Motor neuron (in vitro differentiated cells): ENCODE measurements at regions not wholly inside any gene's neighbourhood (a gene's known extent, or its start where the extent isn't known, plus 50 kb on each side); places are given as distances from the start of the nearest gene placed in this dataset.

Experiments used
- ATAC-seq, 8 experiments: fragments of 200-7000 bp; cut with Tn5 transposase; replicated peaks in 6 of 8; 2 replicates each; pipeline ENCODE4 v1.8.0; 2021; ENCODE audit warnings: mild to moderate bottlenecking in 8 of 8, moderate library complexity in 8 of 8
- H3K27ac ChIP-seq, 2 donors: fragments of 250-450 bp; sonication (Bioruptor Pico); 2 replicates each; pipeline ENCODE4 v1.9.0; 2021; ENCODE audit warnings: antibody characterized with exemption in 2 of 2, mild to moderate bottlenecking in 2 of 2, moderate library complexity in 1 of 2
- H3K4me1 ChIP-seq, 2 donors: fragments of 250-450 bp; sonication (Bioruptor Pico); replicated peaks in 1 of 2; 2 replicates each; pipeline ENCODE4 v1.6.1; 2021; ENCODE audit warnings: antibody characterized with exemption in 2 of 2, mild to moderate bottlenecking in 2 of 2, moderate library complexity in 1 of 2
- H3K4me3 ChIP-seq, 5 donors: fragments of 250-450 bp; sonication (Bioruptor Pico); 2 replicates each; pipeline ENCODE4 v1.9.0; 2021; ENCODE audit warnings: antibody characterized with exemption in 5 of 5, mild to moderate bottlenecking in 5 of 5, moderate library complexity in 4 of 5
- WGBS, 10 experiments: fragments of 450-650 bp; shearing (Covaris generic); methylation state at CpG; one replicate each; pipeline ENCODE4 v1.0.0; 2022; 5-methylcytosine and 5-hydroxymethylcytosine counted together
- in situ Hi-C, 9 experiments: fragments of 400-800 bp; cut with MboI; loops; one replicate each; pipeline ENCODE4 v1.15.0; 2021; ENCODE audit warnings: low sequenced_read_pairs in 9 of 9, low pct_unique_long_range_greater_than_20kb in 2 of 9; ENCODE audit not compliant: unreplicated experiment in 9 of 9

- no peak overlapping the region for H3K4me3 ChIP-seq
- WGBS, 10 experiments, result 0 to 83% (median 4%) methylated on average over 1 to 10 of the region's 14 CpGs; no CpG with 5 or more reads in 1 of the 10 experiments
- in situ Hi-C loops, result no loop called here
- H3K27ac ChIP-seq, result no peak overlapping the region
- no peak for ATAC-seq
- peaks cover 0 to 2% of the 10 kb centered on the region in 2 donors for H3K4me1 ChIP-seq
Measured at GRCh38 chr22:46068593-46069491, 81.5 kb upstream of the PPARA start.

GRCh38 chr22:46069521-46070214 lies 80.7 kb upstream of the PPARA start:
- 0 to 54% (median 4%) methylated on average over 1 to 7 of the region's 24 CpGs; no CpG with 5 or more reads in 3 of the 10 experiments for WGBS, 10 experiments
- peak in 3 of 8 experiments; percentile 0 to 38 (median 4) for ATAC-seq
- Histone ChIP-seq H3K4me1 (peaks cover 0 to 2% of the 10 kb centered on the region in 2 donors), H3K27ac (no peak overlapping the region), H3K4me3 (peak overlapping the region in 2 of 5 donors; percentile 39)
- in situ Hi-C loops, result no loop called here

- peaks cover 0 to 2% of the 10 kb centered on the region in 2 donors for H3K4me1 ChIP-seq
- peak in 4 of 8 experiments; percentile 3 to 27 (median 6) for ATAC-seq
- in situ Hi-C loops, result no loop called here
- peak overlapping the region in 4 of 5 donors; percentile 26 to 60 (median 39) for H3K4me3 ChIP-seq
- WGBS, 10 experiments, result 0% methylated on average over 2 of the region's 57 CpGs; no CpG with 5 or more reads in 9 of the 10 experiments
- H3K27ac ChIP-seq, result no peak overlapping the region
Measured at GRCh38 chr22:46070215-46070802, 80.0 kb upstream of the PPARA start.

DNA sequence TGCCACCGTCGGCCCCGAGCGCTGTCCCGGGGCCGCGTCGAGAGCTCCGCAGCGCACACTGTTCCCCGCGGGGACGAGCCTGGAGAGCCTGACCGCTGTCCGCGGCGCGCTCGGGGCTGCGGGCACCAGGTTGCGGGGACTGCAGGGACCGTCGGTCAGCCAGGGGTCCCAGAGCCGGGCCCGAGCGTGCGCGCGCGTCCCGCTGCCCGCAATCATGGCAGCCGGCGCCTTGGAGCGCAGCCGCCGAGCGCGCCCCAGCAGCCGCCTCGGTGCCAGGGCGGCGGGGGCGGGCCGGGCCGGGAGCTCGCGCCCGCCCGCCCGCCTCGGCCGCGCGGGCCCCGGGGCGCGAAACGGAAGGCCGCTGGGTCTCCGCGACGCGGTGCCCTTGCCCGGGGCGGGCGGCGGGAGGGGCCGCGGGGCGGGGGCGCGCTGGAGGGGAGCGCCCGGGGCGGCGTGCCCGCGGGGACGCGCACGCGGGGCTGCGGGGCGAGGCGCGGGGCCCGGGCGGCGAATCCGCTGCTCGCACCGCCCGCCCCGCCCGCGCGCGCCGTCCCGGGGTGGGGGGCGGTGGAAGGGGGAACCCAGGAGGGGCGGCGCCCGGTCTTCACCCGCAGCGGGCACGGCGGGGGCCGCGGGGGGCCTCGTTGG lies 79.4 kb upstream of the PPARA start:
- 0 to 2% (median 0%) methylated on average over 2 to 12 of the region's 112 CpGs; no CpG with 5 or more reads in 7 of the 10 experiments for WGBS, 10 experiments
- Histone ChIP-seq H3K4me3 (peak overlapping the region; percentile 1 to 60 (median 39)), H3K27ac (no peak overlapping the region), H3K4me1 (peaks cover 0 to 2% of the 10 kb centered on the region in 2 donors)
- in situ Hi-C loops, result no loop called here
- peak; percentile 6 to 68 (median 29) for ATAC-seq

DNA sequence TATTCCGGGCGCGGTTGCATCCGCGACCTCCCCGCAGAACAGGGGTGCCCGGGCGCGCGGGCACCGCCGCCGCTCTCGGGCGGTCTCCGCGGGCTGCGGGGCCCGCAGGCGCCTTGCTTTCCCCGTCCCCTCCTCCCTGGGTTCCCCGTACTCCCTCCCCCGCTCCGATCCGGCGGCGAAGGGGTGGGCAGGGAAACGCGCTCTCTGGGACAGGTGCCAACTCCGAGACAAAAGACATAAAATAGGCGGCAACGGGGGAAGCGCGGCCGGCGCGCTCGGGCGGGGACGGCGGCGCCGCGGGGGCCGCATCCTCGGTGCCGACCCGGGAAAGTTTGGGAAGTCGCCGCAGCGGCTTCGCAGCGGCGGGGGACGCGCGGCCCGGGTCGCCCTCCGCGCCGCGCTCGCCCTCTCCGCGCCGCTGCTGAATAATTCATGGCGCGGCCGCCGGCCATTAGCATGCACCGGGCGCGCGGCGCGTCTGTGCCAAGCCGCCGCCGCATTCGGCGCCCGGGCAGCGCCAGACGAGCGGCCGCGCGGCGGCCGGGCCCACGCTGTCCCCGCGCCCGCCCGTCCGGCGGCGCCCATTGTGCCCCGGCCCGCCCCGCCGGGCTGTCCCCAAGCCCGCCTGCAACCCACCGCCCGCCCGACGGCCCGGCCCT lies 78.7 kb upstream of the PPARA start:
- peak; percentile 17 to 62 (median 32) for ATAC-seq
- Histone ChIP-seq H3K4me1 (peaks cover 0 to 2% of the 10 kb centered on the region in 2 donors), H3K27ac (no peak overlapping the region), H3K4me3 (peak overlapping the region in 4 of 5 donors; percentile 26 to 60 (median 39))
- in situ Hi-C loops, result no loop called here
- WGBS, 10 experiments, result 0% methylated on average over 1 of the region's 109 CpGs; no CpG with 5 or more reads in 9 of the 10 experiments

- H3K27ac ChIP-seq, result no peak overlapping the region
- H3K4me1 ChIP-seq, result peaks cover 0 to 2% of the 10 kb centered on the region in 2 donors
- WGBS, 10 experiments, result 0 to 20% (median 0%) methylated on average over 2 to 24 of the region's 81 CpGs; no CpG with 5 or more reads in 2 of the 10 experiments
Measured at GRCh38 chr22:46072110-46072881, 78.0 kb upstream of the PPARA start.

GRCh38 chr22:46072981-46073682 lies 77.2 kb upstream of the PPARA start:
- peaks cover 0 to 2% of the 10 kb centered on the region in 2 donors for H3K4me1 ChIP-seq
- ATAC-seq, result no peak
- WGBS, 10 experiments, result 0 to 88% (median 7%) methylated on average over 7 to 15 of the region's 16 CpGs; no CpG with 5 or more reads in 1 of the 10 experiments
- in situ Hi-C loops, result no loop called here
- H3K27ac ChIP-seq, result no peak overlapping the region
- no peak overlapping the region for H3K4me3 ChIP-seq

More at GRCh38 chr22:46072110-46072881, 78.0 kb upstream of the PPARA start:
- peak overlapping the region in 3 of 5 donors; percentile 39 to 60 (median 39) for H3K4me3 ChIP-seq
- peak in 6 of 8 experiments; percentile 1 to 12 (median 6) for ATAC-seq
- in situ Hi-C loops, result no loop called here

DNA sequence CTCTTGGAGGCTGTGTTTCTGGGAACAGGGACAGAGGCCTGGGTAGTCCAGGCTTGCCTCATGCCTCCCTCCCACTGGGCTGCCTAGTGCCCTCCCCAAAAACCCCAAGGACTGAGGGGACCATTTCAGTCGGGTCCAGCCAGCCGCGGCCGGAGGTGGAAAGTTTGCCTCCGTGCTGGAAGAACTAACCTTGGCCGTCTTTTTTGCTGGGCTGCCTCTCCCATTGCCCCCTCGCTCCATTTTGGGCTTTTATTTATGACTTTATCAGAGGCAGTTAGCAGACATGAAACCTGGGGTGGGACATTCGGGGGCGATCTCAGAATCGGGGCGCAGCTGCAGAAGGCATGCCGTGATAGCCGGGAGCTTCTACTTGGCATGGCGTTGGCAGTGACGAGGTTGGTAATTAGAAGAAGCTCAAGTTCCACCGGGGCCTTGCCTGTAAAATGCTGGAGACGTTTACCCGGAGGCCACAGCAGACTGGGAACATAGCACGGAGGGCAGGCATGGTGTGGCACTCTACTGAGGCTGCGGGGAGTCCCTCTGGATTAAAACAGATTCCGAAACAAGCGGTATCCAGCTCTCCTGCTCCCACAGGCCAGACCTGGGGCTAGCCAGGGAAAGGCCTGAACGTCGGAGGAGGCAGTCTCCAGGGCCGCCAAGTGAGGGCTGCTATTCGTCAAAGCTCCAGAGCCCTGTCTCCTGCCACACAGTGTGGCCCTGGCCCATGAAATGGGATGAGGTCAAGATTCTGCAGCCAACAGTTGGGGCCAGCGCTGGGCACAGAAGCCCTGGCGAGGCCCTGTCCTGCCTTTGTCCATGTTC lies 76.4 kb upstream of the PPARA start:
- 0 to 59% (median 14%) methylated on average over 1 to 13 of the region's 28 CpGs; no CpG with 5 or more reads in 3 of the 10 experiments for WGBS, 10 experiments
- in situ Hi-C loops, result no loop called here
- H3K27ac ChIP-seq, result no peak overlapping the region
- H3K4me3 ChIP-seq, result no peak overlapping the region
- peaks cover 0 to 2% of the 10 kb centered on the region in 2 donors for H3K4me1 ChIP-seq
- ATAC-seq, result no peak

DNA sequence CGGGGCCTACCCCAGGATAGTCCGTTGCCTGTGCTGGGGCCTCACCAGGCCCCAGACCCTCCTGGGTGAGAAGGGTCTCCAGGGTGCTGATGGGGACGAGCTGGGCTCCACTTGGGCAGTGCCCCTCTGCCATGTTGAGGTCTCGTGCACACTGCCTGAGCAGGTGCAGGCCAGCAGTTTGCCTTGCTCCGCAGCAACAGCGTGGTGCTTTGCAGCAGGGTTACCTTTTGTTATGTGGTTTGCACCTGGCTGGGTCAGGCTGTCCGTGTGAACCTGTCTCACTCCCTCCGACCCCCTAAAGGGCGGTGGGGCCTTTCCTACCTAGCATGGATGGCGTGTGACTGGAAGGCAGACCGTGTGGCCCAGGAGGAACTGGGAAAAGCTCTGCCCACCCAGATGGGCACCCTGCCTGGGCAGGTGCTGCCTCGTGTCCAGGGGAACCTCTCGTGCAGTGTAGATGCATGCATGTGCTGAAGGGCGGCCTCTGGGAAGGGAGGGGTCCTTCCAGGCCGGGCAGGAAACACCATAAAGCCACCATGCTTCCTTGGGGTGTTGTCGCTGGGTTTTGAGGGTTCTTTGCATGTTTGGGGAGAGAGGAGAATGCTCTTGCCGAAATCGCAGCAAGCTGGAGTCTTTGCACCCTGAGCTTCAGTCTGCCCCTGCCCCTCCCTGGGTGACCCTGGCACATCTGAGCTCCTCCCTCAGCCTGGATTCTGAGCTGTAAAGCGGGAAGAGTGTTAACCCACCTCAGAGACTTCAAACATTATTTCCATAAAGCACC lies 75.4 kb upstream of the PPARA start:
- Histone ChIP-seq H3K4me1 (peaks cover 0 to 2% of the 10 kb centered on the region in 2 donors), H3K4me3 (no peak overlapping the region), H3K27ac (no peak overlapping the region)
- in situ Hi-C loops, result no loop called here
- WGBS, 10 experiments, result 0 to 58% (median 16%) methylated on average over 1 to 5 of the region's 19 CpGs; no CpG with 5 or more reads in 4 of the 10 experiments
- ATAC-seq, result no peak
